IPS DF 6.9 (cell line): ENCODE measurements at regions not wholly inside any gene's neighbourhood (a gene's known extent, or its start where the extent isn't known, plus 50 kb on each side); places are given as distances from the start of the nearest gene placed in this dataset.

Experiments
- DNase-seq: peaks from one replicate; pipeline ENCODE4 v3.0.0-alpha.2; 2013; ENCODE audit warnings: low read depth, low spot score
- H3K27ac ChIP-seq: one replicate; pipeline ENCODE4 v1.5.1; 2013; ENCODE audit warnings: low read length, control low read depth
- H3K27me3 ChIP-seq: 2 replicates; pipeline ENCODE4 v1.6.1; 2013; ENCODE audit warnings: mild to moderate bottlenecking, low read length; ENCODE audit not compliant: control insufficient read depth, insufficient read depth
- H3K36me3 ChIP-seq: 2 replicates; pipeline ENCODE4 v1.6.1; 2013; ENCODE audit warnings: low read length; ENCODE audit not compliant: control insufficient read depth, insufficient read depth
- H3K4me1 ChIP-seq: 2 replicates; pipeline ENCODE4 v1.6.1; 2013; ENCODE audit warnings: low read length; ENCODE audit not compliant: control insufficient read depth, insufficient read depth
- H3K4me3 ChIP-seq: 2 replicates; pipeline ENCODE4 v1.5.1; 2013; ENCODE audit warnings: mild to moderate bottlenecking, low read length
- H3K9me3 ChIP-seq: 2 replicates; pipeline ENCODE4 v1.6.1; 2013; ENCODE audit warnings: low read length, inconsistent platforms; ENCODE audit not compliant: control insufficient read depth, insufficient read depth
- WGBS: extraction: QIAGEN DNeasy Blood & Tissue Kit; methylation state at CpG from one replicate; pipeline ENCODE4 v1.1.7; 2013; ENCODE audit warnings: mixed read lengths, missing lambda C conversion rate; ENCODE audit not compliant: insufficient read length, insufficient coverage; 5-methylcytosine and 5-hydroxymethylcytosine counted together

DNA sequence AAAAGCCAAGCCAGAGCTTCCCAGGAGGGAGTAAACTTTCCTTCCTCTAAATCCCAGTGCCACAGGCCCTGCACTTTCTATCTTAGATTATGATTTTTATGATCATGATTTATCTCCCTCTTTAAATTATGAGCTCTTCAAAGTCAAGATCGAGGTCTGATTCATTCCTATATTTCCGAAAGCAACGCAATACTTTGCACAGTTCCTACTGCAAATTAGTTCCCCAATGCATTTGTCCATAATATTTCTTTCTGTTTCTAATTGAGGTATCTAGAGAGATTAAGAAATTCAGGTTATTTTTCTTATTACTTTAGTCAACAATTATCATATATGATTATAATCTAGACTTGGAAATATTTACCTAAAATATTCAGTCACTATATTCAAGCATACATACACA is 173.1 kb upstream of the LPP start:
- Histone ChIP-seq H3K4me1 (no peaks in the 10 kb centered on the region), H3K9me3 (no peaks in the 10 kb centered on the region), H3K36me3 (no peaks in the 10 kb centered on the region), H3K27ac (no peak overlapping the region), H3K4me3 (no peak overlapping the region), H3K27me3 (no peaks in the 10 kb centered on the region)
- DNase-seq: no peak
- WGBS: no CpG with 5 or more reads among the region's 3 CpGs

DNA sequence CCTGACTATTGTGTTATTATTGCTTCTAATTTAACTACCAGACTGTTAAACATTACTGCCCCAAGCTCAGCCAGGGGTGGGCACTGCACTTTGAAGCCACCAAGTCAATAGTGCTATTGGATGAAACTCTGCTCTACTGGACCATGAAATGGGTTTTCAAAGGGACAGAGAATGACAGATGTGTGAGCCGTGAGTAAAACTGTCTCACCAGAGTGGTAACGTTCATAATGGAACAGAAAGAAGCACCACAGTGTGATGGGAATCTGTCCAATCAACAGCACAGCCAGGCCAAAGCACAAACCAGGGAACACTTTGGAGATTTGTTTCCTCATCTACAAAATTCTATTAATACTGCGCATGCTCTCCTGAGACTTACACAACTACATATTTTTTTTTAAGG is 171.8 kb upstream of the LPP start:
- Histone ChIP-seq H3K4me1 (no peaks in the 10 kb centered on the region), H3K4me3 (no peak overlapping the region), H3K36me3 (no peaks in the 10 kb centered on the region), H3K27ac (no peak overlapping the region), H3K9me3 (no peaks in the 10 kb centered on the region), H3K27me3 (no peaks in the 10 kb centered on the region)
- DNase-seq: no peak
- no CpG with 5 or more reads among the region's 3 CpGs for WGBS

DNA sequence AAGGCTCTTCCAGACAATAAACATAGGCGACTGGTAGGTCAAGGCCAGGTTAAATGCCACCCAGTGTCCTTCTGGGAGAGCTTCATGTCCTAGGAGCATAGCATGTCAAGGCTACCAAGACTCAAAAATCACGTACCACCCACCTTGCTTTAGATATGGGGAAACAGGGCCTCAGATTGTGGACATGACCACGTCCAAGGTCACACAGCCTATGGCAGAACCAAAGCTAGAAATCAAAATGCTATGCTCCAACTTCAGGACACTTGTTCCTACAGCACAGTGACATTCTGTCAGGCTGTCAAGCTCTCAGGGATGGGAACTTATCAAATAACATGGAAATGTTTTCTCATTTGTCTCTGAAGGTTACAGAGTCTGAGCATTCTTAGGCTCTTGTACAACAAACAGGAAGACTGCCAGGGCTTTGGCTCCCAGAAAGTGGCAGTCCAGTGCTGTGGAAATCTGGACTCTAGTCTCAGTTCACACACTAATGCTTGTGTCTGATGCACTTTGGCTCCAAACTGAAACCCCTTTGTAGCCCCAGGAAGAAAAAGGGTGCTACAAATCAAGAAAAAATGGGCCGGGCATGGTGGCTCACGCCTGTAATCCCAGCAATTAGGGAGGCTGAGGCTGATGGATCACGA is 170.4 kb upstream of the LPP start:
- Histone ChIP-seq H3K9me3 (no peaks in the 10 kb centered on the region), H3K36me3 (no peaks in the 10 kb centered on the region), H3K27me3 (no peaks in the 10 kb centered on the region), H3K4me1 (no peaks in the 10 kb centered on the region), H3K27ac (no peak overlapping the region), H3K4me3 (no peak overlapping the region)
- DNase-seq: no peak
- no CpG with 5 or more reads among the region's 6 CpGs for WGBS

DNA sequence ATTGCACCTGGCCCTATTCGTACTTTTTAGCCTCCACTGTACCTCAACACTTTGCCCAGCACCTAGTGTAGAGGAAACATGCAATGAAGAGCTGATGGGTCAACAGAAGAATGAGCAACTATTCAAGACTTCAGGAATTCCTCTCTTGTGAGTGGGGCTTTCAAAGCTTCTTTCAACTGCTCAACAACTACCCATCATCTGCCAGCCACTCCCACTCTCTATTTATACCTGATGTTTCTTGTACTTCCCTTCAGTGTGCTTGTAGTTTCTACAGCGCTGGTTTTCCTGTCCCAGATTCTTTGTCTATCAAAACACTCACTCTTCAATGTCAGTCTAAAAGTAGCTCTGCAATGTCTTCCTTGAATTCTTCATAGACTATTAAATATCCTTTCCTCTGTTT is 168.3 kb upstream of the LPP start:
- no CpG with 5 or more reads among the region's 2 CpGs for WGBS

DNA sequence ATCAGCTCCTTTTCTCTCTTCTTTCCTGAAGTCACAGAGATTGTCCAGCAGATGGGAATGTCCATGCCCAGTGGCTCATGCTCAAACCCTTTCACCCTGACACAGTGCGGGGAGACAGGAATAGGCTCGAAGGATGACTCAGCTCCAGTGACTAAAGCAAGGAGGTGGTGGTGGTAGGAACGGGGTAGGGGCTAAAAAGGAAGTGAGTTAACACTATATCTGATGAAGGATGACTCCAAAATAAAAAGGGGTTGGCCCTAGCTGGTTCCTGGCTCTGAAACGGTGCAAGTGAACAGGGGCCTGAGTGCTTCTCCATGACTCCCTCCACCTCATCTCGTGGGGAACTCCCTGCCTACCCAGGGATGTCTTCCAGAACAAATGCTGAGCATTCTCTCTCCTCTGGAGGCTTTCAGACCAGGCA is 167.4 kb upstream of the LPP start:
- whole genome bisulfite sequencing: no CpG with 5 or more reads among the region's 5 CpGs
- Histone ChIP-seq H3K36me3 (no peaks in the 10 kb centered on the region), H3K4me3 (no peak overlapping the region), H3K27me3 (no peaks in the 10 kb centered on the region), H3K9me3 (no peaks in the 10 kb centered on the region), H3K4me1 (peaks cover 3% of the 10 kb centered on the region; the same call in 1 of the 2 replicates), H3K27ac (no peak overlapping the region)
- no peak for DNase-seq

More for the DNA sequence above, 168.3 kb upstream of the LPP start:
- Histone ChIP-seq H3K4me1 (no peaks in the 10 kb centered on the region), H3K36me3 (no peaks in the 10 kb centered on the region), H3K27me3 (no peaks in the 10 kb centered on the region), H3K4me3 (no peak overlapping the region), H3K9me3 (no peaks in the 10 kb centered on the region), H3K27ac (no peak overlapping the region)
- no peak for DNase-seq

DNA sequence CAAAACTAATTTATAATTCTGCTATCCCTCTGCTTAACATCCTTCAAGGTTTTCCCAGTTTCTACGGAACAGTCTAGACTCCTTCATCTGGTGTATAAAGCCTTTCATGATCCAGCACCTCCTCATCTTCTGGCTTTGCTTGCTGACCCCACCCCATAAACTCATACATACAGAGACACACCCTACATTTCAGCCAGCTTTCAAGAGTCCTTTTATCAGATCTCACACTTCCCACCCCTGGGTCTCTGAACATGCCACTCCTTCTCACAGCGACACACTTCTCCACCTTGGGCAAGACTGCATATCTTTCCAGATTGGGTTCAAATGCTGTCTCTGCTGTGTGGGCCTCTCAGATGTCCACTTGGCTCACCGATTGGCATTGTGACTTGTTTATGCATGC is 166.8 kb upstream of the LPP start:
- Histone ChIP-seq H3K9me3 (no peaks in the 10 kb centered on the region), H3K27me3 (no peaks in the 10 kb centered on the region), H3K4me3 (no peak overlapping the region), H3K27ac (no peak overlapping the region), H3K4me1 (peaks cover 3% of the 10 kb centered on the region; the same call in 1 of the 2 replicates), H3K36me3 (no peaks in the 10 kb centered on the region)
- no peak for DNase-seq
- no CpG with 5 or more reads among the region's 3 CpGs for WGBS

DNA sequence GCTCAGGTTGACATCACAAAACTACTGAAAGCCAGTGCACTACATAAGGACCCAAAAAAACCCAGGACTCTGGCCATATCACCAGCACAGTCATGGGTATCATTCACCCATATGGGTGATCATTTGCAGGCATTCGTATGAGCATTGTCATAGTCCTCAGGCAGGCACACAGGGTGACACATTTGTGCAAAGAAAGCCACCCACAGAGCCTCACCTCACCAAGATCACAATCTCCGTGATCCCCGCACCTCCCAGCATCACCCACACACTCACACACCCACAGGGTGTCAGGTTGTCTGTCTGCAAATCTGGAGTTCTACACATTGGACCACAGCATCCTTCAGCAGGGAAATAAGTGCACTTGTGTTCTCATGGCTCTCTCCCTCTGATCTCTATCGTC is 166.0 kb upstream of the LPP start:
- no peak overlapping the region for H3K4me3 ChIP-seq
- no peak for DNase-seq
- no CpG with 5 or more reads among the region's 4 CpGs for WGBS
- no peaks in the 10 kb centered on the region for H3K27me3 ChIP-seq
- H3K9me3 ChIP-seq: no peaks in the 10 kb centered on the region
- H3K36me3 ChIP-seq: no peaks in the 10 kb centered on the region
- H3K4me1 ChIP-seq: peaks cover 3% of the 10 kb centered on the region; the same call in 1 of the 2 replicates
- no peak overlapping the region for H3K27ac ChIP-seq

DNA sequence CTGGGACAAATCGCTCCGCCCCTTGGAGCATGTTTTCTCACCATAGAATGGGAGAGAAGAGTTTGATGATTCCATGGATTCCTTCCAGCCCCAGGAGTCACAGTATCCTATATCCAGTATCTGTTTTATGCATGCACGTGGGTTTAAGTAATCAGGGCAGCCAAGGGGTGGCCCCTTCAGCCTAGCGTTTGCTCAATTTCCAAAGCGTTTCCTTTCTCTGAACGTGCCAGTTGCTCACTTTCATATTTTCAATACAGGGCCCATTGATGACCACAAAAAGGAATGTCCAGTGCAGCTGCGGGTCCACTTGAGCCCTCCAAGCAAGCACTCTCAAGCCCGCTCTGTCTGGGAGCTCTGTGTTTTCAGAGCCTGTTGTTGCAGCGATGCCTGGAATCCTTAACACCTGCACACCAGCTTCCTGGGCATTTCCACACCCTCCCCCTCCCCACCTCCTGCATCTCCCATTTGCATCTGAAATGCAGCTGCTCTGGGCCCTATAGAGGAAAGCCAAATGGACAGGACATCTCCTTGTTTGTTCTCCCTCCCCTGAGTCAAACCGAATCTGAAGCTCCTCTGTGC is 164.3 kb upstream of the LPP start:
- no peaks in the 10 kb centered on the region for H3K9me3 ChIP-seq
- no peak overlapping the region; the same call in 1 of the 2 replicates for H3K4me3 ChIP-seq
- no CpG with 5 or more reads among the region's 10 CpGs for WGBS
- DNase-seq: peak; percentile 81
- H3K4me1 ChIP-seq: peaks cover 3% of the 10 kb centered on the region; the same call in 1 of the 2 replicates
- no peaks in the 10 kb centered on the region for H3K36me3 ChIP-seq
- no peak overlapping the region for H3K27ac ChIP-seq
- no peaks in the 10 kb centered on the region for H3K27me3 ChIP-seq

DNA sequence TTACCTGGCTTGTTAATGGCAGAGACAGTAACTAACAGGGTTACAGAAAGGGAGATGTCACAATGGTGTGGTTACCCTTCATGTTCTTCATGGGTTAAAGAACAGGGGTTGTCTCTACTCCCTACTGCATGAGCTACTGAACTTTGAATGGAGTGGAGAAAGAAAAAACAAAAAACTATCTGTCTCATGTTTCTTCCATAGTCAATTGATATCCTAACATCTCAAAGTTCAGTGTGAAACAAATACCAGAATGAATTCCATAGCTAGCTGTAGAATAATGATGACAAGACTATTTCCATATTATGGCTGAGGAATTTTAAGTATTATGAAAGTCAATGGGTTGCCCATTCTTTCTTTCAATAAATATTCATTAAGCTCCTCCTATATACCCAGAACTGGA is 161.3 kb upstream of the LPP start:
- H3K36me3 ChIP-seq: no peaks in the 10 kb centered on the region
- no peak overlapping the region for H3K27ac ChIP-seq
- H3K27me3 ChIP-seq: no peaks in the 10 kb centered on the region
- DNase-seq: no peak
- peaks cover 3% of the 10 kb centered on the region; the same call in 1 of the 2 replicates for H3K4me1 ChIP-seq
- H3K9me3 ChIP-seq: no peaks in the 10 kb centered on the region
- H3K4me3 ChIP-seq: no peak overlapping the region

DNA sequence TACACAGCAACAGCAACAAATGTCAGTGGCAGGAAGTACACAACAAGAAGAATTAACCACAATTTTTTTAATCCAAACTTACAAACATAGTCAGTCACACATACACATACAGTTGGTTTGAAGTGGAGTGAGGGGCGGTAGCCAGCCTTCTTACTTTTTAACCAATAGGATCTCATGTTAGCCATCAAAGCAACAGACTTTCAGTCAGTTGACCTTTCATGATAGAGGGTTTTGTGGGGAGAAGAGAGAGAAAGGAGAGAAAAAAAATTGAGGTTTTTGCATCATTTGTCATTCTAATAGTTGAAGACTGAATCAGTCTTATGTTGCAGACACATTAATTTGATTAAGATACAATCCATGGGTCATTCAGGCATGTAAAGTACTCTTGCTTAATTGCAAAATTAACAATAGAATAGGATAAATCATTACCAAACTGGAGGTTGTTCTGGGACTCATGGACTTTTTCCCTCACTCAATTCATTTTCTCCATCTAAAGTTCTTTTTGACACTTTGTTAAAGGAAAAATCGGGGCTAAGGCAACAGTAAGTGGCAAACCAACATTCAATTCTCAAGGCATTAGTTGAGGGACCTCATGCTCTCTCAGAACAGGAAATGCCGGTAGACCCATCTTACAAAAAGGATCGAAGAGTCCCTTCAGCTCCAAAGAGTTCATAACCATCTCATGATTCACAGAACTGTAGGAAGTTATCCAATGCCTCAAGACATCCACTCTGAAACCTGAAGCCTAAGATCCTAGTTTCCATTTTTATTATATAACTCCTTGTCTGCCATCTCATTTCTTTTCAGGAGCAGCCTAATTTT is 159.5 kb upstream of the LPP start:
- no peak for DNase-seq
- Histone ChIP-seq H3K9me3 (no peaks in the 10 kb centered on the region), H3K27me3 (no peaks in the 10 kb centered on the region), H3K36me3 (no peaks in the 10 kb centered on the region), H3K4me3 (no peak overlapping the region), H3K4me1 (peaks cover 3% of the 10 kb centered on the region; the same call in 1 of the 2 replicates), H3K27ac (no peak overlapping the region)
- no CpG with 5 or more reads among the region's 4 CpGs for WGBS
